ENCODE measurements at regions not wholly inside any gene's neighbourhood (a gene's known extent, or its start where the extent isn't known, plus 50 kb on each side); places are given as distances from the start of the nearest gene placed in this dataset.

- TF ChIP-seq ZNF776 (tag by site-specific recombination; IDR thresholded peaks at IDR 0.05; ENCODE audit: borderline replicate concordance) (no peak), ZNF223 (tag by site-specific recombination; IDR thresholded peaks at IDR 0.05) (no peak), ZNF423 (tag by site-specific recombination; IDR thresholded peaks at IDR 0.05) (no peak), ZNF600 (tag by site-specific recombination; IDR thresholded peaks at IDR 0.05) (no peak), ZNF174 (tag by site-specific recombination; IDR thresholded peaks at IDR 0.05) (no peak)
- H3K4me1 ChIP-seq (ENCODE audit: control insufficient read depth, insufficient read depth, low read length): 0 out of 2 replicates have a peak, but pooled peaks cover 1% of the 10 kb centered on the region
- no peaks in the 10 kb centered on the region for H3K9me3 ChIP-seq (ENCODE audit: control insufficient read depth, insufficient read depth, low read depth, low read length)
- H3K27ac ChIP-seq (ENCODE audit: extremely low read depth, low read depth, low read length): no peak overlapping the region
- no peak overlapping the region for H3K4me3 ChIP-seq (ENCODE audit: low read depth, low read length)
- POLR2A ChIA-PET: no interaction called here
- no peaks in the 10 kb centered on the region for H3K36me3 ChIP-seq (ENCODE audit: control insufficient read depth in 2 of 2, insufficient read depth in 1 of 2, low read length in 2 of 2)
- CTCF ChIA-PET: interaction anchor here (1.1 kb wide), 1 partner anchor 16 kb away, joined by 3 read pairs; no protein-coding TSS in a partner anchor
Observed at GRCh38 chr6:1256435-1257008, 55.4 kb upstream of the FOXQ1 start.

- no peak for TF ChIP-seq PRDM1 (tag by site-specific recombination; IDR thresholded peaks at IDR 0.05)
- no peak for TF ChIP-seq ZNF175 (tag by site-specific recombination; IDR thresholded peaks at IDR 0.05)
- CTCF ChIA-PET: interaction anchor here (1.1 kb wide), 1 partner anchor 17 kb away, joined by 3 read pairs; no protein-coding TSS in a partner anchor
- POLR2A ChIA-PET: no interaction called here
Observed at GRCh38 chr6:1255636-1256365, 56.1 kb upstream of the FOXQ1 start.

DNA sequence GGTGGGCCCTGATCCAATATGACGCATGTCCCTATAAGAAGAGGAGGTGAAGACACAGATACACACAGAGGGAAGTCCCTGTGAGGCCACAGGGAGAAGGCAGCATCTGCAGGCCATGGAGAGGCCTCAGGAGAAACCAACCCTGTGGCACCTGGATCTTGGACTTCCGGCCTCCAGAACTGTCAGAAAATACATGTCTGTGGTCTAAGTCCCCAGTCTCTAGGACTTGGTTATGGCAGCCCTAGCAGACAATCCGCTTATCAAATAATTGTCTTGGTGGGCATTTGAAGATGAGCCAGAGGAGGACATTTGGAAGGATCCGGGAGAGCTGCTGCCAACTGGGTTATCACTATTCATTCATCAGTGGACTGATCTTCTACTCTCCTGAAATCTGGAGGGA, 57.6 kb upstream of the FOXQ1 start:
- Histone ChIP-seq H3K36me3 (ENCODE audit: control insufficient read depth in 2 of 2, insufficient read depth in 1 of 2, low read length in 2 of 2) (no peaks in the 10 kb centered on the region), H3K9me3 (ENCODE audit: control insufficient read depth, insufficient read depth, low read depth, low read length) (no peaks in the 10 kb centered on the region), H3K4me1 (ENCODE audit: control insufficient read depth, insufficient read depth, low read length) (peaks cover 8% of the 10 kb centered on the region), H3K4me3 (ENCODE audit: low read depth, low read length) (no peak overlapping the region), H3K27ac (ENCODE audit: extremely low read depth, low read depth, low read length) (no peak overlapping the region)
- ChIA-PET CTCF (no interaction called here), POLR2A (no interaction called here)
- no peak for TF ChIP-seq TCF7L2 (IDR thresholded peaks at IDR 0.05; ENCODE audit: borderline replicate concordance, low read depth, low read length)
- no peak for TF ChIP-seq ZNF555 (tag by site-specific recombination; conservative IDR thresholded peaks at IDR 0.05)
- TF ChIP-seq ZNF621 (tag by site-specific recombination; IDR thresholded peaks at IDR 0.05): no peak
- no peak for TF ChIP-seq ZNF214 (tag by site-specific recombination; IDR thresholded peaks at IDR 0.05; ENCODE audit: borderline replicate concordance)
- no peak for TF ChIP-seq ZNF138 (tag by site-specific recombination; IDR thresholded peaks at IDR 0.05; ENCODE audit: borderline replicate concordance)
- no peak for TF ChIP-seq ZNF248 (tag by site-specific recombination; IDR thresholded peaks at IDR 0.05)
- TF ChIP-seq, protein P1, sequence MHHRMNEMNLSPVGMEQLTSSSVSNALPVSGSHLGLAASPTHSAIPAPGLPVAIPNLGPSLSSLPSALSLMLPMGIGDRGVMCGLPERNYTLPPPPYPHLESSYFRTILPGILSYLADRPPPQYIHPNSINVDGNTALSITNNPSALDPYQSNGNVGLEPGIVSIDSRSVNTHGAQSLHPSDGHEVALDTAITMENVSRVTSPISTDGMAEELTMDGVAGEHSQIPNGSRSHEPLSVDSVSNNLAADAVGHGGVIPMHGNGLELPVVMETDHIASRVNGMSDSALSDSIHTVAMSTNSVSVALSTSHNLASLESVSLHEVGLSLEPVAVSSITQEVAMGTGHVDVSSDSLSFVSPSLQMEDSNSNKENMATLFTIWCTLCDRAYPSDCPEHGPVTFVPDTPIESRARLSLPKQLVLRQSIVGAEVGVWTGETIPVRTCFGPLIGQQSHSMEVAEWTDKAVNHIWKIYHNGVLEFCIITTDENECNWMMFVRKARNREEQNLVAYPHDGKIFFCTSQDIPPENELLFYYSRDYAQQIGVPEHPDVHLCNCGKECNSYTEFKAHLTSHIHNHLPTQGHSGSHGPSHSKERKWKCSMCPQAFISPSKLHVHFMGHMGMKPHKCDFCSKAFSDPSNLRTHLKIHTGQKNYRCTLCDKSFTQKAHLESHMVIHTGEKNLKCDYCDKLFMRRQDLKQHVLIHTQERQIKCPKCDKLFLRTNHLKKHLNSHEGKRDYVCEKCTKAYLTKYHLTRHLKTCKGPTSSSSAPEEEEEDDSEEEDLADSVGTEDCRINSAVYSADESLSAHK (tag by site-specific recombination; IDR thresholded peaks at IDR 0.05): no peak
- no peak for TF ChIP-seq ZFP37 (tag by site-specific recombination; IDR thresholded peaks at IDR 0.05)
- no peak for TF ChIP-seq ZNF623 (tag by site-specific recombination; IDR thresholded peaks at IDR 0.05)
- no peak for TF ChIP-seq ZNF707 (tag by site-specific recombination; IDR thresholded peaks at IDR 0.05)
- TF ChIP-seq, protein P2, sequence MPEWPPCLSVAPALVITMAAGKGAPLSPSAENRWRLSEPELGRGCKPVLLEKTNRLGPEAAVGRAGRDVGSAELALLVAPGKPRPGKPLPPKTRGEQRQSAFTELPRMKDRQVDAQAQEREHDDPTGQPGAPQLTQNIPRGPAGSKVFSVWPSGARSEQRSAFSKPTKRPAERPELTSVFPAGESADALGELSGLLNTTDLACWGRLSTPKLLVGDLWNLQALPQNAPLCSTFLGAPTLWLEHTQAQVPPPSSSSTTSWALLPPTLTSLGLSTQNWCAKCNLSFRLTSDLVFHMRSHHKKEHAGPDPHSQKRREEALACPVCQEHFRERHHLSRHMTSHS (tag by site-specific recombination; IDR thresholded peaks at IDR 0.05): no peak
- no peak for TF ChIP-seq ZNF155 (tag by site-specific recombination; IDR thresholded peaks at IDR 0.05)
- TF ChIP-seq, protein P3, sequence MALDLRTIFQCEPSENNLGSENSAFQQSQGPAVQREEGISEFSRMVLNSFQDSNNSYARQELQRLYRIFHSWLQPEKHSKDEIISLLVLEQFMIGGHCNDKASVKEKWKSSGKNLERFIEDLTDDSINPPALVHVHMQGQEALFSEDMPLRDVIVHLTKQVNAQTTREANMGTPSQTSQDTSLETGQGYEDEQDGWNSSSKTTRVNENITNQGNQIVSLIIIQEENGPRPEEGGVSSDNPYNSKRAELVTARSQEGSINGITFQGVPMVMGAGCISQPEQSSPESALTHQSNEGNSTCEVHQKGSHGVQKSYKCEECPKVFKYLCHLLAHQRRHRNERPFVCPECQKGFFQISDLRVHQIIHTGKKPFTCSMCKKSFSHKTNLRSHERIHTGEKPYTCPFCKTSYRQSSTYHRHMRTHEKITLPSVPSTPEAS (tag by site-specific recombination; IDR thresholded peaks at IDR 0.05): no peak
- no peak for TF ChIP-seq REPIN1 (tag by site-specific recombination; IDR thresholded peaks at IDR 0.05; ENCODE audit: low read depth)
- no peak for TF ChIP-seq ZNF18 (tag by site-specific recombination; IDR thresholded peaks at IDR 0.05)
- TF ChIP-seq, protein P4, sequence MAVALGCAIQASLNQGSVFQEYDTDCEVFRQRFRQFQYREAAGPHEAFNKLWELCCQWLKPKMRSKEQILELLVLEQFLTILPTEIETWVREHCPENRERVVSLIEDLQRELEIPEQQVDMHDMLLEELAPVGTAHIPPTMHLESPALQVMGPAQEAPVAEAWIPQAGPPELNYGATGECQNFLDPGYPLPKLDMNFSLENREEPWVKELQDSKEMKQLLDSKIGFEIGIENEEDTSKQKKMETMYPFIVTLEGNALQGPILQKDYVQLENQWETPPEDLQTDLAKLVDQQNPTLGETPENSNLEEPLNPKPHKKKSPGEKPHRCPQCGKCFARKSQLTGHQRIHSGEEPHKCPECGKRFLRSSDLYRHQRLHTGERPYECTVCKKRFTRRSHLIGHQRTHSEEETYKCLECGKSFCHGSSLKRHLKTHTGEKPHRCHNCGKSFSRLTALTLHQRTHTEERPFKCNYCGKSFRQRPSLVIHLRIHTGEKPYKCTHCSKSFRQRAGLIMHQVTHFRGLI (tag by site-specific recombination; IDR thresholded peaks at IDR 0.05): no peak
- no peak for TF ChIP-seq ZNF629 (tag by site-specific recombination; IDR thresholded peaks at IDR 0.05)

More at GRCh38 chr6:1255636-1256365, 56.1 kb upstream of the FOXQ1 start:
- no peaks in the 10 kb centered on the region for H3K9me3 ChIP-seq (ENCODE audit: control insufficient read depth, insufficient read depth, low read depth, low read length)
- H3K27ac ChIP-seq (ENCODE audit: extremely low read depth, low read depth, low read length): no peak overlapping the region
- peaks cover 5% of the 10 kb centered on the region for H3K4me1 ChIP-seq (ENCODE audit: control insufficient read depth, insufficient read depth, low read length)
- H3K36me3 ChIP-seq (ENCODE audit: control insufficient read depth in 2 of 2, insufficient read depth in 1 of 2, low read length in 2 of 2): no peaks in the 10 kb centered on the region
- no peak overlapping the region for H3K4me3 ChIP-seq (ENCODE audit: low read depth, low read length)
